ENCODE measurements at regions not wholly inside any gene's neighbourhood (a gene's known extent, or its start where the extent isn't known, plus 50 kb on each side); places are given as distances from the start of the nearest gene placed in this dataset.

DNA sequence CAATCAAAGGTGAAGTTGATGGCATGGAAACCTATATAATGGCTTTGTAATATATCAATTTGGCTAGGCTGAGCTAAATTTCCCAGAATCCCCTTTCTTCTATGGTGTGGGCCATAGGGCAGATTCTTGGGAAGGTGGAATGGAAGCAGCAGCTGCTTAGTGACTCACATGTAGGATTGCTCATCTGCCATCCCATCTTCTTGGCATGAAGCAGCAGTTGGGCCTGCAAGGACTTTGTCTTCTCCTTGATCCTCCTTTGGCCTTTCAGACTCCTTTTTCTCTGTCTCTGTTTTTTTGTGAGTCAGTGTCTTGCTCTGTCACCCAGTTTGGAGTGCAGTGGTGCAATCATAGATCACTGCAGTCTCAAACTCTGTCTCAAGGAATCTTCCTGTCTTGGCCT, 52.6 kb upstream of the CEP162 start:
- Histone ChIP-seq H3K27ac (no peak overlapping the region), H3K27me3 (no peaks in the 10 kb centered on the region), H3K9me3 (no peaks in the 10 kb centered on the region), H3K4me1 (no peaks in the 10 kb centered on the region), H3K36me3 (no peaks in the 10 kb centered on the region), H3K4me3 (no peak overlapping the region)
- intact Hi-C loops (cut with DNase I; ENCODE audit: low total_unique reads), result no loop called here
- TF ChIP-seq POLR2A (IDR thresholded peaks at IDR 0.05) (no peak), EP300 (IDR thresholded peaks at IDR 0.05) (no peak), POLR2AphosphoS5 (IDR thresholded peaks at IDR 0.05) (no peak)
- TF ChIP-seq, protein P1, sequence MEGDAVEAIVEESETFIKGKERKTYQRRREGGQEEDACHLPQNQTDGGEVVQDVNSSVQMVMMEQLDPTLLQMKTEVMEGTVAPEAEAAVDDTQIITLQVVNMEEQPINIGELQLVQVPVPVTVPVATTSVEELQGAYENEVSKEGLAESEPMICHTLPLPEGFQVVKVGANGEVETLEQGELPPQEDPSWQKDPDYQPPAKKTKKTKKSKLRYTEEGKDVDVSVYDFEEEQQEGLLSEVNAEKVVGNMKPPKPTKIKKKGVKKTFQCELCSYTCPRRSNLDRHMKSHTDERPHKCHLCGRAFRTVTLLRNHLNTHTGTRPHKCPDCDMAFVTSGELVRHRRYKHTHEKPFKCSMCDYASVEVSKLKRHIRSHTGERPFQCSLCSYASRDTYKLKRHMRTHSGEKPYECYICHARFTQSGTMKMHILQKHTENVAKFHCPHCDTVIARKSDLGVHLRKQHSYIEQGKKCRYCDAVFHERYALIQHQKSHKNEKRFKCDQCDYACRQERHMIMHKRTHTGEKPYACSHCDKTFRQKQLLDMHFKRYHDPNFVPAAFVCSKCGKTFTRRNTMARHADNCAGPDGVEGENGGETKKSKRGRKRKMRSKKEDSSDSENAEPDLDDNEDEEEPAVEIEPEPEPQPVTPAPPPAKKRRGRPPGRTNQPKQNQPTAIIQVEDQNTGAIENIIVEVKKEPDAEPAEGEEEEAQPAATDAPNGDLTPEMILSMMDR (IDR thresholded peaks at IDR 0.05), result no peak
- DNase-seq, result no peak

DNA sequence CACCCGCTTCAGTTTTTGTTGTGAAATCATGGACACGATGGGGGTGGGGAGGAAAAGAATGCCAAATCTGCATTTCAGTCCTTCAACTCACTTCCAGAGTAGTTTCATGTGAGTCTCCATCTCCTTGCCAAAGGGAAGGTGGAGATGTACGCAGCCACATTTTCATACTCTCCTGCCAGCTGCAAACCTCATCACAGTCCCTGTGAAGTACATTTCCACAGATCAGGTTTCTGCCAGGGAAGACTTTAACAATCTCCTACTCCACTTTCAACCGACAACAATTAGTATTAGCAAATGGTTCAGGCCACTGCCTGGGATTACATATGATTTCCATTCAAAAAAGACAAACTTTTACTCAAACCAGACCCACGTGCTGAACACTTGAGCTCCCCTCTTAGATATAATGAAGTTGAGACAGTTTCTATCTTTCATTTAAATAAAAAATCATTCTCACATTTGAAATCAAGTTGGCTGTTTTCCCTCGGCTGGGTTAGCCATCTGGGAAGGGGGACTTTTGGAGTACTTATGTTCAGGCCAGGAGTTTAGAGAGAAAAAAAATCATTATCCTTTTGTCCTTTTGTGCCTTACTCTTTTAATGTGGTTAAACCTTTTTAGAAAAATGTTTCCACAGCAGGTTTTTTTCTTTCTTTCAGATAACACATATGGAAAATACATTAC, 51.0 kb upstream of the CEP162 start:
- TF ChIP-seq, protein P1 (IDR thresholded peaks at IDR 0.05), result no peak
- TF ChIP-seq EP300 (IDR thresholded peaks at IDR 0.05) (no peak), POLR2AphosphoS5 (IDR thresholded peaks at IDR 0.05) (no peak), POLR2A (IDR thresholded peaks at IDR 0.05) (no peak)
- intact Hi-C loops (cut with DNase I; ENCODE audit: low total_unique reads), result no loop called here
- H3K4me1 ChIP-seq, result no peaks in the 10 kb centered on the region
- H3K27ac ChIP-seq, result no peak overlapping the region
- no peak for DNase-seq
- H3K36me3 ChIP-seq, result no peaks in the 10 kb centered on the region
- WGBS, 5 donors, result 57 to 65% (median 60%) methylated on average over 6 of the region's 6 CpGs
- no peaks in the 10 kb centered on the region for H3K27me3 ChIP-seq
- no peak overlapping the region for H3K4me3 ChIP-seq
- H3K9me3 ChIP-seq, result no peaks in the 10 kb centered on the region

Measured in stomach (tissue), 8 donors.